Mesenchymal stem cell (in vitro differentiated cells and primary cell): ENCODE measurements at regions not wholly inside any gene's neighbourhood (a gene's known extent, or its start where the extent isn't known, plus 50 kb on each side); places are given as distances from the start of the nearest gene placed in this dataset.
A peak's percentile ranks its signal among the peaks of the same experiment; 100 is the strongest.

Experiments used
- DNase-seq: peaks from one replicate; pipeline ENCODE4 v3.0.0-alpha.2; 2013
- H2AFZ ChIP-seq: one replicate; pipeline ENCODE4 v1.6.1; 2013; ENCODE audit warnings: low read depth, mild to moderate bottlenecking, control low read depth, inconsistent platforms, low read length, moderate library complexity
- H2AK5ac ChIP-seq: 2 replicates; pipeline ENCODE4 v1.6.1; 2013; ENCODE audit warnings: low read length, moderate library complexity, mild to moderate bottlenecking, inconsistent platforms; ENCODE audit not compliant: severe bottlenecking
- H2BK120ac ChIP-seq: one replicate; pipeline ENCODE4 v1.6.1; 2013; ENCODE audit warnings: low read depth, mild to moderate bottlenecking, inconsistent platforms, low read length, moderate library complexity
- H2BK12ac ChIP-seq, 2 experiments: one replicate each; pipeline ENCODE4 v1.6.1; 2013; ENCODE audit warnings: inconsistent platforms in 2 of 2, low read length in 2 of 2, mild to moderate bottlenecking in 2 of 2, moderate library complexity in 2 of 2, control low read depth in 1 of 2
- H2BK15ac ChIP-seq: one replicate; pipeline ENCODE4 v1.6.1; 2013; ENCODE audit warnings: mild to moderate bottlenecking, low read depth, inconsistent platforms; ENCODE audit not compliant: poor library complexity, severe bottlenecking
- H2BK5ac ChIP-seq: 2 replicates; pipeline ENCODE4 v1.6.1; 2013; ENCODE audit warnings: low read depth, mild to moderate bottlenecking, low read length, control low read depth, inconsistent platforms; ENCODE audit not compliant: poor library complexity, severe bottlenecking
- H3K14ac ChIP-seq, 2 experiments: one replicate each; pipeline ENCODE4 v1.6.1; 2013; ENCODE audit warnings: inconsistent platforms in 2 of 2, low read length in 2 of 2, control low read depth in 1 of 2, mild to moderate bottlenecking in 1 of 2, moderate library complexity in 1 of 2
- H3K18ac ChIP-seq, 2 experiments: one replicate each; pipeline ENCODE4 v1.6.1; 2013; ENCODE audit warnings: inconsistent platforms in 2 of 2, low read length in 2 of 2, control low read depth in 1 of 2, low read depth in 1 of 2, mild to moderate bottlenecking in 1 of 2
- H3K23ac ChIP-seq, 2 experiments: one replicate each; pipeline ENCODE4 v1.6.1; 2013; ENCODE audit warnings: inconsistent platforms in 2 of 2, low read length in 2 of 2, mild to moderate bottlenecking in 2 of 2, moderate library complexity in 2 of 2, control low read depth in 1 of 2
- H3K27ac ChIP-seq: 2 replicates; pipeline ENCODE4 v1.5.1; 2013; ENCODE audit warnings: mild to moderate bottlenecking, moderate library complexity, low read length, control low read depth, inconsistent platforms; ENCODE audit not compliant: poor library complexity, severe bottlenecking
- H3K27me3 ChIP-seq, 2 experiments: 2 replicates each; pipeline versions ENCODE4 v1.6.1 to v1.7.0; 2013; ENCODE audit warnings: low read length in 2 of 2, mild to moderate bottlenecking in 2 of 2, moderate library complexity in 2 of 2, control low read depth in 1 of 2, inconsistent platforms in 1 of 2; ENCODE audit not compliant: control insufficient read depth in 1 of 2, insufficient read depth in 1 of 2
- H3K36me3 ChIP-seq, 2 experiments: 2 replicates each; pipeline versions ENCODE4 v1.6.1 to v1.7.0; 2013; ENCODE audit warnings: low read length in 2 of 2, control low read depth in 1 of 2, inconsistent platforms in 1 of 2, low read depth in 1 of 2, mild to moderate bottlenecking in 1 of 2; ENCODE audit not compliant: insufficient read depth in 2 of 2, control insufficient read depth in 1 of 2
- H3K4ac ChIP-seq, 2 experiments: one replicate each; pipeline ENCODE4 v1.6.1; 2013; ENCODE audit warnings: inconsistent platforms in 2 of 2, low read length in 2 of 2, mild to moderate bottlenecking in 2 of 2, moderate library complexity in 2 of 2, control low read depth in 1 of 2, low read depth in 1 of 2
- H3K4me1 ChIP-seq: 2 replicates; pipeline ENCODE4 v1.6.1; 2013; ENCODE audit warnings: low read depth, low read length, control low read depth; ENCODE audit not compliant: control insufficient read depth, insufficient read depth
- H3K4me2 ChIP-seq: 2 replicates; pipeline ENCODE4 v1.6.1; 2013; ENCODE audit warnings: low read length, mild to moderate bottlenecking, inconsistent platforms; ENCODE audit not compliant: poor library complexity, severe bottlenecking
- H3K4me3 ChIP-seq, 2 experiments: 2 replicates each; pipeline versions ENCODE4 v1.5.1 to v1.7.0; 2013; ENCODE audit warnings: low read length in 2 of 2, mild to moderate bottlenecking in 2 of 2, control low read depth in 1 of 2, low read depth in 1 of 2; ENCODE audit not compliant: insufficient read depth in 1 of 2
- H3K79me1 ChIP-seq: replicated peaks from 2 replicates; pipeline ENCODE4 v1.6.1; 2013; ENCODE audit warnings: mild to moderate bottlenecking, control low read depth, low read length, inconsistent platforms; ENCODE audit not compliant: poor library complexity, severe bottlenecking
- H3K9ac ChIP-seq: 2 replicates; pipeline ENCODE4 v1.7.0; 2013; ENCODE audit warnings: mild to moderate bottlenecking, low read length, moderate library complexity
- H3K9me3 ChIP-seq: 2 replicates; pipeline ENCODE4 v1.7.0; 2013; ENCODE audit warnings: mild to moderate bottlenecking, low read length; ENCODE audit not compliant: control insufficient read depth
- H4K8ac ChIP-seq: one replicate; pipeline ENCODE4 v1.6.1; 2013; ENCODE audit warnings: inconsistent platforms, mild to moderate bottlenecking, low read length, moderate library complexity
- H4K91ac ChIP-seq: one replicate; pipeline ENCODE4 v1.6.1; 2013; ENCODE audit warnings: mild to moderate bottlenecking, low read length, inconsistent platforms
- WGBS: methylation state at CpG from one replicate; pipeline ENCODE4 v1.1.7; 2013; ENCODE audit warnings: mixed read lengths; 5-methylcytosine and 5-hydroxymethylcytosine counted together

- no peak overlapping the region for H3K18ac ChIP-seq
- H2BK15ac ChIP-seq: no peak overlapping the region
- H3K79me1 ChIP-seq: no peaks in the 10 kb centered on the region
- no peaks in the 10 kb centered on the region for H3K36me3 ChIP-seq
- H3K4ac ChIP-seq: no peak overlapping the region
- no peak overlapping the region for H2AK5ac ChIP-seq
- 92% methylated on average over 5 of the region's 6 CpGs for WGBS
- no peaks in the 10 kb centered on the region for H3K9me3 ChIP-seq
- H3K4me2 ChIP-seq: no peak overlapping the region
- H2BK12ac ChIP-seq: no peak overlapping the region
- H3K4me3 ChIP-seq: no peak overlapping the region
- no peak overlapping the region for H3K23ac ChIP-seq
- no peak overlapping the region for H3K27ac ChIP-seq
- no peak overlapping the region for H2BK5ac ChIP-seq
- H4K8ac ChIP-seq: no peak overlapping the region
- no peak overlapping the region for H2BK120ac ChIP-seq
- DNase-seq: no peak
- no peak overlapping the region for H3K9ac ChIP-seq
- no peaks in the 10 kb centered on the region for H3K27me3 ChIP-seq
- H3K4me1 ChIP-seq: no peaks in the 10 kb centered on the region
- no peak overlapping the region for H3K14ac ChIP-seq
- H4K91ac ChIP-seq: peak overlapping the region; percentile 27
- no peak overlapping the region for H2AFZ ChIP-seq
Observed at GRCh38 chr2:59900728-59901452, 652.6 kb downstream of the BCL11A start.

GRCh38 chr2:59899692-59900091, 653.8 kb downstream of the BCL11A start:
- H2BK15ac ChIP-seq: no peak overlapping the region
- H3K27ac ChIP-seq: no peak overlapping the region
- H4K8ac ChIP-seq: no peak overlapping the region
- H3K36me3 ChIP-seq: no peaks in the 10 kb centered on the region
- no peaks in the 10 kb centered on the region for H3K9me3 ChIP-seq
- 45% methylated on average over 2 of the region's 3 CpGs for WGBS
- H4K91ac ChIP-seq: no peak overlapping the region
- no peak overlapping the region for H2BK12ac ChIP-seq
- no peak overlapping the region for H2BK5ac ChIP-seq
- H3K4me2 ChIP-seq: no peak overlapping the region
- H2BK120ac ChIP-seq: no peak overlapping the region
- no peak overlapping the region for H3K18ac ChIP-seq
- H3K23ac ChIP-seq: no peak overlapping the region
- H3K4me3 ChIP-seq: no peak overlapping the region
- H2AFZ ChIP-seq: no peak overlapping the region
- H3K27me3 ChIP-seq: no peaks in the 10 kb centered on the region
- no peaks in the 10 kb centered on the region for H3K79me1 ChIP-seq
- no peak overlapping the region for H2AK5ac ChIP-seq
- no peak for DNase-seq
- H3K14ac ChIP-seq: no peak overlapping the region
- H3K4ac ChIP-seq: no peak overlapping the region
- H3K9ac ChIP-seq: no peak overlapping the region
- H3K4me1 ChIP-seq: no peaks in the 10 kb centered on the region

GRCh38 chr2:59896499-59897245, 656.8 kb downstream of the BCL11A start:
- Histone ChIP-seq H3K79me1 (no peaks in the 10 kb centered on the region), H2BK15ac (no peak overlapping the region), H2BK5ac (no peak overlapping the region), H2BK120ac (no peak overlapping the region), H3K9me3 (no peaks in the 10 kb centered on the region), H3K27me3 (no peaks in the 10 kb centered on the region), H3K4me3 (no peak overlapping the region), H3K9ac (no peak overlapping the region), H2BK12ac (no peak overlapping the region), H3K4me1 (no peaks in the 10 kb centered on the region), H2AFZ (no peak overlapping the region), H3K36me3 (no peaks in the 10 kb centered on the region), H3K4me2 (no peak overlapping the region), H3K4ac (no peak overlapping the region), H3K14ac (no peak overlapping the region), H3K23ac (no peak overlapping the region), H2AK5ac (no peak overlapping the region), H3K18ac (no peak overlapping the region), H3K27ac (no peak overlapping the region), H4K91ac (no peak overlapping the region), H4K8ac (no peak overlapping the region)
- no peak for DNase-seq
- 88% methylated on average over 2 of the region's 3 CpGs for WGBS

- Histone ChIP-seq H3K4me2 (no peak overlapping the region), H3K79me1 (no peaks in the 10 kb centered on the region), H3K27me3 (no peaks in the 10 kb centered on the region), H3K18ac (no peak overlapping the region), H3K9me3 (no peaks in the 10 kb centered on the region), H2AK5ac (no peak overlapping the region), H3K4me1 (no peaks in the 10 kb centered on the region), H2BK12ac (no peak overlapping the region), H2BK15ac (no peak overlapping the region), H3K27ac (no peak overlapping the region), H2AFZ (no peak overlapping the region), H3K23ac (no peak overlapping the region), H2BK120ac (no peak overlapping the region), H3K36me3 (no peaks in the 10 kb centered on the region), H3K9ac (no peak overlapping the region), H4K91ac (no peak overlapping the region), H3K4me3 (no peak overlapping the region), H3K4ac (no peak overlapping the region), H2BK5ac (no peak overlapping the region), H3K14ac (no peak overlapping the region), H4K8ac (no peak overlapping the region)
- no peak for DNase-seq
- WGBS: 27% methylated on average over 1 of the region's 2 CpGs
Observed at GRCh38 chr2:59893612-59894011, 659.8 kb downstream of the BCL11A start.
